Gastrocnemius medialis (tissue), 4 donors: ENCODE measurements at regions not wholly inside any gene's neighbourhood (a gene's known extent, or its start where the extent isn't known, plus 50 kb on each side); places are given as distances from the start of the nearest gene placed in this dataset.

Experiments used
- ATAC-seq, 2 donors: fragments of 150-250 bp; one replicate each; pipeline ENCODE4 v1.9.1; 2016
- DNase-seq, 2 donors: peaks; one replicate each; pipeline ENCODE4 v3.0.0-alpha.2; 2019
- H3K27ac ChIP-seq, 4 donors: fragments of 200-600 bp; sonication (generic); 1 replicate in 1 of 4; 2 replicates in 3 of 4; pipeline ENCODE4 v1.5.1; 2016 to 2018; ENCODE audit warnings: mild to moderate bottlenecking in 2 of 4, moderate library complexity in 1 of 4
- H3K27me3 ChIP-seq, 3 donors: fragments of 200-600 bp; sonication (generic) in 2 of 3; 1 replicate in 1 of 3; 2 replicates in 2 of 3; pipeline versions ENCODE4 v1.5.1 to v1.6.0; 2016 to 2019; ENCODE audit warnings: mild to moderate bottlenecking in 1 of 3, moderate library complexity in 1 of 3
- H3K36me3 ChIP-seq, 2 donors: fragments of 200-600 bp; sonication (generic) in 1 of 2; one replicate each; pipeline ENCODE4 v1.5.1; 2017 to 2018
- H3K4me1 ChIP-seq, 2 donors: fragments of 200-600 bp; sonication (generic) in 1 of 2; one replicate each; pipeline ENCODE4 v1.5.1; 2016 to 2017; ENCODE audit warnings: mild to moderate bottlenecking in 2 of 2
- H3K4me3 ChIP-seq, 4 donors: fragments of 200-600 bp; sonication (generic) in 3 of 4; 1 replicate in 1 of 4; 2 replicates in 3 of 4; pipeline ENCODE4 v1.5.1; 2016 to 2019; ENCODE audit warnings: mild to moderate bottlenecking in 2 of 4
- H3K9me3 ChIP-seq, 3 donors: fragments of 200-600 bp; sonication (generic) in 2 of 3; 1 replicate in 1 of 3; 2 replicates in 2 of 3; pipeline ENCODE4 v1.5.1; 2016 to 2019
- POLR2A ChIP-seq, 2 donors: fragments of 450-650 bp; IDR thresholded peaks; one replicate each; pipeline ENCODE4 v1.6.1; 2017; ENCODE audit warnings: antibody characterized with exemption in 2 of 2, mild to moderate bottlenecking in 2 of 2, moderate library complexity in 2 of 2
- in situ Hi-C, 4 donors: fragments of 200-750 bp; cut with MboI; loops; one replicate each; pipeline versions ENCODE4 v1.15.0 to v1.8.0; 2017; ENCODE audit warnings: low sequenced_read_pairs in 4 of 4
- intact Hi-C: fragments of 100-400 bp; cut with DNase I; formaldehyde crosslinking; loops from one replicate; pipeline ENCODE4 v1.15.1; 2023; ENCODE audit warnings: low total_unique reads
- TF ChIP-seq, protein P1 (sequence below), 5 experiments: fragments of 450-650 bp in 3 of 5; fragments of 200-600 bp in 2 of 5; sonication (generic) in 2 of 5; IDR thresholded peaks in 4 of 5; conservative IDR thresholded peaks in 1 of 5; 1 replicate in 4 of 5; 2 replicates in 1 of 5; pipeline ENCODE4 v1.5.1; 2016 to 2019; ENCODE audit warnings: antibody characterized with exemption in 5 of 5, mild to moderate bottlenecking in 3 of 5, moderate library complexity in 3 of 5

DNA sequence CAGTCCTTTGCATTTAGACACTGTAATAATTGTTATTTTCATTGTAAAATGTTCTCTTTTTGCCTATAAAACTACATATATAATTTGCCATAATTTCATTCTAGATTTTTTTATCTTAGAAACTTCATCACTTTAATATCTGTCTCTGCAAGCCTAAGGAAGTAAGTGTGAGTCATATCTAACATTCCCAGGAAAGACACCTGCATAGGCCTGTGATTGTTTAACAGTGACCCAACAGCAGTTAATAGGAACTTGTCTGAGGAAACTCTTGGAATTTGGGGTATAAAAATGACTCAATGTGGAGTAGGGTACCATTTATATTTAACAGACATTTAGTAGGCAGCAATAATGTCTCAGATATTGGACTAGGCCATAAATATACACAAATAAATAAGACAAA, 229.2 kb upstream of the FAM174A start:
- in situ Hi-C loops = no loop called here
- Histone ChIP-seq H3K4me1 (no peaks in the 10 kb centered on the region), H3K36me3 (no peaks in the 10 kb centered on the region), H3K27ac (no peak overlapping the region), H3K9me3 (no peaks in the 10 kb centered on the region), H3K27me3 (no peaks in the 10 kb centered on the region), H3K4me3 (no peak overlapping the region)
- DNase-seq (no peak), ATAC-seq (no peak)
- TF ChIP-seq POLR2A (IDR thresholded peaks at IDR 0.05) = no peak
- TF ChIP-seq, protein P1, sequence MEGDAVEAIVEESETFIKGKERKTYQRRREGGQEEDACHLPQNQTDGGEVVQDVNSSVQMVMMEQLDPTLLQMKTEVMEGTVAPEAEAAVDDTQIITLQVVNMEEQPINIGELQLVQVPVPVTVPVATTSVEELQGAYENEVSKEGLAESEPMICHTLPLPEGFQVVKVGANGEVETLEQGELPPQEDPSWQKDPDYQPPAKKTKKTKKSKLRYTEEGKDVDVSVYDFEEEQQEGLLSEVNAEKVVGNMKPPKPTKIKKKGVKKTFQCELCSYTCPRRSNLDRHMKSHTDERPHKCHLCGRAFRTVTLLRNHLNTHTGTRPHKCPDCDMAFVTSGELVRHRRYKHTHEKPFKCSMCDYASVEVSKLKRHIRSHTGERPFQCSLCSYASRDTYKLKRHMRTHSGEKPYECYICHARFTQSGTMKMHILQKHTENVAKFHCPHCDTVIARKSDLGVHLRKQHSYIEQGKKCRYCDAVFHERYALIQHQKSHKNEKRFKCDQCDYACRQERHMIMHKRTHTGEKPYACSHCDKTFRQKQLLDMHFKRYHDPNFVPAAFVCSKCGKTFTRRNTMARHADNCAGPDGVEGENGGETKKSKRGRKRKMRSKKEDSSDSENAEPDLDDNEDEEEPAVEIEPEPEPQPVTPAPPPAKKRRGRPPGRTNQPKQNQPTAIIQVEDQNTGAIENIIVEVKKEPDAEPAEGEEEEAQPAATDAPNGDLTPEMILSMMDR (IDR thresholded peaks at IDR 0.05 in 4 of 5, conservative IDR thresholded peaks at IDR 0.05 in 1 of 5) = no peak
- intact Hi-C loops = no loop called here

DNA sequence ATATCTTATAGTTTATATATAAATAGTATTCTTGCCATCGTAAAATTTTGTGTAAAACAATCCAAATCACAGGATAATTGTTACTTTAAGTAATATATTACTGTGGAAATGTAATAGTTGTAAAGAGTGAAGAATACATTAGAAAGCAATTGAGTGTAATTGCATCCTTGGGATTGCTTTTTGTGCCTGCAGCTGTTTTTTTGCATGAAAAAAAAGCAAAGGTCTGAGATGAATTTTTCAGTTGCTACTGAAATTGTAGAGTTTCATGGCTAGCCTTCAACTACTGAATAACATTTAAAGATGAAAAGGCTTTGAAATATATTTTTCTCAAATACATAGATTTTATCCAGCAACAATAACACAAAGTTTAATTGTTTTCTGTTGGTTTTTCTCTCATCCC, 232.0 kb upstream of the FAM174A start:
- Histone ChIP-seq H3K27me3 (no peaks in the 10 kb centered on the region), H3K27ac (no peak overlapping the region), H3K36me3 (no peaks in the 10 kb centered on the region), H3K9me3 (no peaks in the 10 kb centered on the region), H3K4me1 (no peaks in the 10 kb centered on the region), H3K4me3 (no peak overlapping the region)
- TF ChIP-seq POLR2A (IDR thresholded peaks at IDR 0.05) = no peak
- TF ChIP-seq, protein P1 (IDR thresholded peaks at IDR 0.05 in 4 of 5, conservative IDR thresholded peaks at IDR 0.05 in 1 of 5) = no peak
- DNase-seq (no peak), ATAC-seq (no peak)
- intact Hi-C loops = no loop called here
- in situ Hi-C loops = no loop called here

DNA sequence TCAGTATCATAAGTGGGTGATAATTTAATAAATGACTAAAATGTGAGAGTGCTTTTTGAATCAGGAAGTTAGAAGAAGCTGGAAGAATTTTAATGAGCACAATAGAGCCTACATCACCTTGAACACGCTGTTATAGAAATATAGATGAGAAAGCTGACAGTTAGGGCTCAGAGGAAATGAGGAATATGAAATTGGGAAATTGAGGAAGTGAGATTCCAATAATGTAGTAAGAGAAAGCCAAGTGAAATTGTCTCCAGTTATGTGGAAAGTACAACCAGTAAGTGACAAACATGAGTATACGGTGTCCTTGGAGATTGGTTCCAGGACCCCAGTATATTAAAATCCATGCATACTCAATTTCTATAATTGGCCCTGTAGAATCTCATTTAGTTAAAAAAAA, 235.9 kb upstream of the FAM174A start:
- intact Hi-C loops (no loop called here), in situ Hi-C loops (no loop called here)
- Histone ChIP-seq H3K27me3 (no peaks in the 10 kb centered on the region), H3K4me1 (no peaks in the 10 kb centered on the region), H3K9me3 (no peaks in the 10 kb centered on the region), H3K36me3 (no peaks in the 10 kb centered on the region), H3K27ac (no peak overlapping the region), H3K4me3 (no peak overlapping the region)
- DNase-seq = no peak
- no peak for ATAC-seq
- TF ChIP-seq POLR2A (IDR thresholded peaks at IDR 0.05) = no peak
- TF ChIP-seq, protein P1 (IDR thresholded peaks at IDR 0.05 in 4 of 5, conservative IDR thresholded peaks at IDR 0.05 in 1 of 5) = no peak

DNA sequence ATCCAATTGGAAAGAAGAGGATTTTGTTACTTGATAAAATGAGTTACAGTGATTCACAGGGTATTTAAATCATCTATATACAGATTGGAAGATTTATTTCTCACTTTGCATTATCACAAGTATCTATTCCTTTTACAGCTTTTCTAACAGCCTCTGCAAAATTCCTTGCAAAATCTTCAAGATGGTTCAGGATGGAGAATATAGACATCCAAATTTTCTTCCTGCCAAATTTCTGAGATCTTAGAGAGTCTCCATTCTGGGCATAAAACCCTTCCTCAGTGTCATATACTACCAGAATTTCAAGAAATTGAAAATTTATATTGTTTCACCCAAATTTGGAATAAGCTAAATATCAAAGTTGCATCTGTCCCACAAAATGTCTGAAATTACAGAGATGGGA, 259.1 kb upstream of the FAM174A start:
- no peaks in the 10 kb centered on the region for H3K4me1 ChIP-seq
- no peak for ATAC-seq
- no peaks in the 10 kb centered on the region for H3K9me3 ChIP-seq
- no peaks in the 10 kb centered on the region for H3K36me3 ChIP-seq
- TF ChIP-seq, protein P1 (IDR thresholded peaks at IDR 0.05 in 4 of 5, conservative IDR thresholded peaks at IDR 0.05 in 1 of 5) = no peak
- no peak for TF ChIP-seq POLR2A (IDR thresholded peaks at IDR 0.05)
- H3K27ac ChIP-seq = no peak overlapping the region
- no peak for DNase-seq
- intact Hi-C loops = no loop called here
- no peak overlapping the region for H3K4me3 ChIP-seq
- H3K27me3 ChIP-seq = no peaks in the 10 kb centered on the region
- in situ Hi-C loops = no loop called here

DNA sequence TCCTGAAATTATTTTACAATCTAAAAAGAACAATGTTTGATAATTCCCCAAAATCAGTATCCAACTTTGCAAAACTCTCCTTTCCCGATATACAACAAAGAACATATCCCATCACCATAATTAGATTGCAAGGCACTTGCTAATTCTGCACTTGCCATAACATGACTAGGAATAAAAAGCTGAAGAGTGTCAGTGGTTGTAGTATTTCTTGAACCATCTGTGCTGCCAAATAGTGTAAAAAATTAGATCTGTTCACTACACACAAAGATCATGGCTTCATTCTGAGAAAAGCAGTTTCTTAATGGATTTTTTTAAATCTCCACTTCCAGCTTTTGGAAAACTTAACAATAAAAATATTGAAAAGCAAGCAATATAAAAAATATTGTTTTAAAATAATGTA, 259.5 kb upstream of the FAM174A start:
- TF ChIP-seq, protein P1 (IDR thresholded peaks at IDR 0.05 in 4 of 5, conservative IDR thresholded peaks at IDR 0.05 in 1 of 5) = no peak
- TF ChIP-seq POLR2A (IDR thresholded peaks at IDR 0.05) = no peak
- no peaks in the 10 kb centered on the region for H3K36me3 ChIP-seq
- intact Hi-C loops = no loop called here
- no peaks in the 10 kb centered on the region for H3K27me3 ChIP-seq
- H3K4me3 ChIP-seq = no peak overlapping the region
- no peaks in the 10 kb centered on the region for H3K9me3 ChIP-seq
- ATAC-seq (no peak), DNase-seq (no peak)
- no peaks in the 10 kb centered on the region for H3K4me1 ChIP-seq
- H3K27ac ChIP-seq = no peak overlapping the region
- in situ Hi-C loops = no loop called here
